Activated B cell treated with CpG ODN at 0.5 μM for 24 hours (primary cell): ENCODE measurements at regions not wholly inside any gene's neighbourhood (a gene's known extent, or its start where the extent isn't known, plus 50 kb on each side); places are given as distances from the start of the nearest gene placed in this dataset.

Experiments
- ATAC-seq: fragments of 200-7000 bp; cut with Tn5 transposase; one replicate; pipeline ENCODE4 v1.10.0; 2021; ENCODE audit warnings: low read depth, mild to moderate bottlenecking, moderate library complexity
- CTCF ChIA-PET: fragments of 350-600 bp; sonication (Branson Sonifier 250); formaldehyde crosslinking; loops from one replicate; lab custom pipeline; 2021; ENCODE audit warnings: antibody characterized with exemption; lab: Charles Lee
- POLR2A ChIA-PET: fragments of 350-600 bp; sonication (Branson Sonifier 250); formaldehyde crosslinking; loops from one replicate; lab custom pipeline; 2021; ENCODE audit warnings: antibody characterized with exemption; lab: Charles Lee
- DNase-seq: peaks from one replicate; pipeline ENCODE4 v3.0.0; 2022
- H3K27ac Mint-ChIP-seq: one replicate; pipeline ENCODE4 v1.8.0; 2020; ENCODE audit warnings: mixed read lengths
- H3K27me3 Mint-ChIP-seq: one replicate; pipeline ENCODE4 v1.8.0; 2021; ENCODE audit warnings: mixed read lengths
- H3K36me3 Mint-ChIP-seq: one replicate; pipeline ENCODE4 v1.8.0; 2021; ENCODE audit warnings: low read depth, mixed read lengths
- H3K4me1 Mint-ChIP-seq: one replicate; pipeline ENCODE4 v1.8.0; 2021; ENCODE audit warnings: mixed read lengths
- H3K4me3 Mint-ChIP-seq: one replicate; pipeline ENCODE4 v1.8.0; 2020; ENCODE audit warnings: mild to moderate bottlenecking, mixed read lengths
- H3K9me3 Mint-ChIP-seq: one replicate; pipeline ENCODE4 v1.8.0; 2020; ENCODE audit warnings: mixed read lengths
- CTCF ChIP-seq: fragments of 200-600 bp; IDR thresholded peaks from one replicate; pipeline ENCODE4 v1.8.0; 2022; ENCODE audit warnings: antibody characterized with exemption, mild to moderate bottlenecking
- intact Hi-C: fragments of 100-400 bp; cut with micrococcal nuclease; formaldehyde crosslinking; loops from one replicate; pipeline ENCODE4 v1.15.1; 2024

GRCh38 chr2:228624733-228625132 is 443.2 kb upstream of the SPHKAP start:
- H3K36me3 Mint-ChIP-seq: no peaks in the 10 kb centered on the region
- H3K27me3 Mint-ChIP-seq: no peaks in the 10 kb centered on the region
- H3K9me3 Mint-ChIP-seq: no peaks in the 10 kb centered on the region
- ATAC-seq: no peak
- no peak overlapping the region for H3K27ac Mint-ChIP-seq
- intact Hi-C loops: no loop called here
- H3K4me1 Mint-ChIP-seq: no peaks in the 10 kb centered on the region
- DNase-seq: no peak
- no peak for TF ChIP-seq CTCF
- ChIA-PET POLR2A (no interaction called here), CTCF (no interaction called here)
- no peak overlapping the region for H3K4me3 Mint-ChIP-seq

- H3K27me3 Mint-ChIP-seq: no peaks in the 10 kb centered on the region
- ChIA-PET CTCF (no interaction called here), POLR2A (no interaction called here)
- TF ChIP-seq CTCF: no peak
- no peaks in the 10 kb centered on the region for H3K36me3 Mint-ChIP-seq
- H3K4me3 Mint-ChIP-seq: no peak overlapping the region
- H3K27ac Mint-ChIP-seq: no peak overlapping the region
- no peak for DNase-seq
- no peaks in the 10 kb centered on the region for H3K4me1 Mint-ChIP-seq
- ATAC-seq: no peak
- no peaks in the 10 kb centered on the region for H3K9me3 Mint-ChIP-seq
- intact Hi-C loops: no loop called here
Measured at GRCh38 chr2:228615496-228615895, 434.0 kb upstream of the SPHKAP start.

GRCh38 chr2:228614741-228615140 is 433.3 kb upstream of the SPHKAP start:
- Mint-ChIP-seq H3K27ac (no peak overlapping the region), H3K27me3 (no peaks in the 10 kb centered on the region), H3K36me3 (no peaks in the 10 kb centered on the region), H3K4me1 (no peaks in the 10 kb centered on the region), H3K4me3 (no peak overlapping the region), H3K9me3 (no peaks in the 10 kb centered on the region)
- TF ChIP-seq CTCF: no peak
- intact Hi-C loops: no loop called here
- POLR2A ChIA-PET: no interaction called here
- ATAC-seq (no peak), DNase-seq (no peak)
- CTCF ChIA-PET: no interaction called here

- POLR2A ChIA-PET: no interaction called here
- Mint-ChIP-seq H3K27me3 (no peaks in the 10 kb centered on the region), H3K9me3 (no peaks in the 10 kb centered on the region), H3K27ac (no peak overlapping the region), H3K4me1 (no peaks in the 10 kb centered on the region), H3K36me3 (no peaks in the 10 kb centered on the region), H3K4me3 (no peak overlapping the region)
- TF ChIP-seq CTCF: no peak
- DNase-seq (no peak), ATAC-seq (no peak)
- CTCF ChIA-PET: no interaction called here
- intact Hi-C loops: no loop called here
Measured at GRCh38 chr2:228613133-228613850, 431.8 kb upstream of the SPHKAP start.

GRCh38 chr2:228611171-228611570 is 429.7 kb upstream of the SPHKAP start:
- Mint-ChIP-seq H3K4me1 (no peaks in the 10 kb centered on the region), H3K27me3 (no peaks in the 10 kb centered on the region), H3K9me3 (no peaks in the 10 kb centered on the region), H3K36me3 (no peaks in the 10 kb centered on the region), H3K27ac (no peak overlapping the region), H3K4me3 (no peak overlapping the region)
- DNase-seq (no peak), ATAC-seq (no peak)
- intact Hi-C loops: no loop called here
- no peak for TF ChIP-seq CTCF
- POLR2A ChIA-PET: no interaction called here
- CTCF ChIA-PET: no interaction called here
